ENCODE measurements at regions not wholly inside any gene's neighbourhood (a gene's known extent, or its start where the extent isn't known, plus 50 kb on each side); places are given as distances from the start of the nearest gene placed in this dataset.

DNA sequence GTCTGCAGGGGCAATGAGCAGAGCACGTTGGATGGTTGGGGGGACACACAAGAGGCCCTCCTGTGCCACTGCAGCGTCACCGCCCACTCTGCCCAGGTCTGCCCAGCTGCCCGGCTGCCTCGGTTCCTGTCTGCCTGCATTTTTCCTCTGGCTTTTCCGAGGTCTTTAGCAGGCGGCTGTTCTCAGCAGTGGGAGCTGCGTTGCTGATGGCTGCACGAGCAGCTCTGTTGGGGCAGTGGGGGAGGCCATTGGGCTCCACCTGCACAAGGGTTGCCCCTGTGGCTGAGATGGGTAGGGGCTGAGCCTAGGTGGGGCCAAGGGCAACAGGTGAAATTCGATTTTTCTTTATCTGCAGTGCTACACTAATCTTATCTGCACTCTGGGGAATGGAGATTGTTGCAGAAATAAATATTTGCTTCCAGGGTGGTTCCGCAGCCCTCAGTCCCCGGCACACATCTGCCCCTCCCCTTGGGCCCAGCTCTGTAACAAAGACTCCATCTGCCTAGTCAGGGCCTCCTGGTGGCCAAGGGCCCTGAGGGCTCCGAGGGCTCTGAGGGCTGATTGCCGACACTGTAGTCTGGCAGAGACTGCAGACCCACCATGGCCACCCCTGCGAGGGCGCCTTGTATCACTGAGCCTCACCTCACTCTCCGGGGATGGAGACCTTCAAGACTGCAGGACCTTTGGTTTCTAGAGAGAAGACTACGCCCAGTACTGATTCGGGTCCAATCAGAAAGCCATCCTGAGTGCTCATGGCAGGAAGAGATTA lies 141.7 kb upstream of the SHH start (continued):
- TF ChIP-seq MTF1 (CRISPR knock-in tag; IDR thresholded peaks at IDR 0.05), result no peak
- 0 out of 2 replicates have a peak, but pooled peaks have one; percentile 20 for TF ChIP-seq ZNF160 (CRISPR knock-in tag; IDR thresholded peaks at IDR 0.05)
- TF ChIP-seq, protein P1, sequence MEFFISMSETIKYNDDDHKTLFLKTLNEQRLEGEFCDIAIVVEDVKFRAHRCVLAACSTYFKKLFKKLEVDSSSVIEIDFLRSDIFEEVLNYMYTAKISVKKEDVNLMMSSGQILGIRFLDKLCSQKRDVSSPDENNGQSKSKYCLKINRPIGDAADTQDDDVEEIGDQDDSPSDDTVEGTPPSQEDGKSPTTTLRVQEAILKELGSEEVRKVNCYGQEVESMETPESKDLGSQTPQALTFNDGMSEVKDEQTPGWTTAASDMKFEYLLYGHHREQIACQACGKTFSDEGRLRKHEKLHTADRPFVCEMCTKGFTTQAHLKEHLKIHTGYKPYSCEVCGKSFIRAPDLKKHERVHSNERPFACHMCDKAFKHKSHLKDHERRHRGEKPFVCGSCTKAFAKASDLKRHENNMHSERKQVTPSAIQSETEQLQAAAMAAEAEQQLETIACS (CRISPR knock-in tag; IDR thresholded peaks at IDR 0.05), result no peak
- TF ChIP-seq SMAD3 (CRISPR knock-in tag; IDR thresholded peaks at IDR 0.05), result no peak
- TF ChIP-seq CBX2 (IDR thresholded peaks at IDR 0.05; ENCODE audit: low read depth, low read length), result no peak
- no peak for TF ChIP-seq CBX2 (CRISPR knock-in tag; IDR thresholded peaks at IDR 0.05; ENCODE audit: low read depth)
- peak; percentile 84 for TF ChIP-seq HDAC1 (CRISPR knock-in tag; IDR thresholded peaks at IDR 0.05)
- no peak for TF ChIP-seq ZNF546 (CRISPR knock-in tag; conservative IDR thresholded peaks at IDR 0.05)
- TF ChIP-seq THAP11 (CRISPR knock-in tag; IDR thresholded peaks at IDR 0.05), result no peak; the same call in 1 of the 2 replicates
- no peak for TF ChIP-seq TOE1 (CRISPR knock-in tag; IDR thresholded peaks at IDR 0.05)
- TF ChIP-seq ZNF333 (CRISPR knock-in tag; IDR thresholded peaks at IDR 0.05; ENCODE audit: borderline replicate concordance), result peak; percentile 73; the same call in 1 of the 2 replicates
- TF ChIP-seq ZNF207 (IDR thresholded peaks at IDR 0.05; ENCODE audit: borderline replicate concordance), result no peak
- no peak for TF ChIP-seq ZNF589 (CRISPR knock-in tag; conservative IDR thresholded peaks at IDR 0.05)
- TF ChIP-seq AGO1 (IDR thresholded peaks at IDR 0.05; ENCODE audit: low read depth, low read length, poor library complexity, severe bottlenecking), result no peak
- no peak for TF ChIP-seq ZNF577 (CRISPR knock-in tag; IDR thresholded peaks at IDR 0.05; ENCODE audit: borderline replicate concordance, low read depth)
- TF ChIP-seq ZIK1 (CRISPR knock-in tag; IDR thresholded peaks at IDR 0.05; ENCODE audit: borderline replicate concordance, low read depth), result no peak
- TF ChIP-seq ZSCAN9 (CRISPR knock-in tag; IDR thresholded peaks at IDR 0.05; ENCODE audit: borderline replicate concordance), result peak; percentile 1; the same call in 1 of the 2 replicates
- TF ChIP-seq WIZ (CRISPR knock-in tag; IDR thresholded peaks at IDR 0.05), result no peak
- TF ChIP-seq JDP2 (CRISPR knock-in tag; IDR thresholded peaks at IDR 0.05; ENCODE audit: borderline replicate concordance), result no peak
- TF ChIP-seq, protein P2, sequence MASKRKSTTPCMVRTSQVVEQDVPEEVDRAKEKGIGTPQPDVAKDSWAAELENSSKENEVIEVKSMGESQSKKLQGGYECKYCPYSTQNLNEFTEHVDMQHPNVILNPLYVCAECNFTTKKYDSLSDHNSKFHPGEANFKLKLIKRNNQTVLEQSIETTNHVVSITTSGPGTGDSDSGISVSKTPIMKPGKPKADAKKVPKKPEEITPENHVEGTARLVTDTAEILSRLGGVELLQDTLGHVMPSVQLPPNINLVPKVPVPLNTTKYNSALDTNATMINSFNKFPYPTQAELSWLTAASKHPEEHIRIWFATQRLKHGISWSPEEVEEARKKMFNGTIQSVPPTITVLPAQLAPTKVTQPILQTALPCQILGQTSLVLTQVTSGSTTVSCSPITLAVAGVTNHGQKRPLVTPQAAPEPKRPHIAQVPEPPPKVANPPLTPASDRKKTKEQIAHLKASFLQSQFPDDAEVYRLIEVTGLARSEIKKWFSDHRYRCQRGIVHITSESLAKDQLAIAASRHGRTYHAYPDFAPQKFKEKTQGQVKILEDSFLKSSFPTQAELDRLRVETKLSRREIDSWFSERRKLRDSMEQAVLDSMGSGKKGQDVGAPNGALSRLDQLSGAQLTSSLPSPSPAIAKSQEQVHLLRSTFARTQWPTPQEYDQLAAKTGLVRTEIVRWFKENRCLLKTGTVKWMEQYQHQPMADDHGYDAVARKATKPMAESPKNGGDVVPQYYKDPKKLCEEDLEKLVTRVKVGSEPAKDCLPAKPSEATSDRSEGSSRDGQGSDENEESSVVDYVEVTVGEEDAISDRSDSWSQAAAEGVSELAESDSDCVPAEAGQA (IDR thresholded peaks at IDR 0.05; ENCODE audit: low read depth), result no peak
- TF ChIP-seq, protein P2 (CRISPR knock-in tag; IDR thresholded peaks at IDR 0.05; ENCODE audit: borderline replicate concordance), result no peak
- no peak for TF ChIP-seq ZNF75D (CRISPR knock-in tag; IDR thresholded peaks at IDR 0.05; ENCODE audit: borderline replicate concordance)
- no peak for TF ChIP-seq JARID2 (CRISPR knock-in tag; IDR thresholded peaks at IDR 0.05; ENCODE audit: insufficient replicate concordance)
- TF ChIP-seq ZNF839 (CRISPR knock-in tag; IDR thresholded peaks at IDR 0.05; ENCODE audit: borderline replicate concordance), result no peak
- TF ChIP-seq ZNF10 (CRISPR knock-in tag; IDR thresholded peaks at IDR 0.05; ENCODE audit: borderline replicate concordance, low read depth), result no peak

All from HepG2 (cell line).